Progenitor cell of endocrine pancreas (in vitro differentiated cells): ENCODE measurements at regions not wholly inside any gene's neighbourhood (a gene's known extent, or its start where the extent isn't known, plus 50 kb on each side); places are given as distances from the start of the nearest gene placed in this dataset.

Experiments
- DNase-seq: peaks from one replicate; pipeline ENCODE4 v3.0.0; 2021; ENCODE audit warnings: low spot score; ENCODE audit not compliant: unreplicated experiment
- H3K27ac Mint-ChIP-seq: 2 replicates; pipeline ENCODE4 v1.8.0; 2021; ENCODE audit warnings: mild to moderate bottlenecking, moderate library complexity, mixed read lengths
- H3K27me3 Mint-ChIP-seq: 2 replicates; pipeline ENCODE4 v1.8.0; 2021; ENCODE audit warnings: mixed read lengths
- H3K36me3 Mint-ChIP-seq: 2 replicates; pipeline ENCODE4 v1.8.0; 2022; ENCODE audit warnings: mixed read lengths; ENCODE audit not compliant: insufficient read depth
- H3K4me1 Mint-ChIP-seq: 2 replicates; pipeline ENCODE4 v1.8.0; 2021; ENCODE audit warnings: low read depth, mixed read lengths
- H3K4me3 Mint-ChIP-seq: 2 replicates; pipeline ENCODE4 v1.8.0; 2021; ENCODE audit warnings: low read depth, mild to moderate bottlenecking, moderate library complexity, mixed read lengths
- H3K9me3 Mint-ChIP-seq: 2 replicates; pipeline ENCODE4 v1.8.0; 2021; ENCODE audit warnings: low read depth, mixed read lengths
- CTCF ChIP-seq: fragments of 200-600 bp; sonication (generic); IDR thresholded peaks from one replicate; pipeline ENCODE4 v1.5.0; 2021; ENCODE audit warnings: antibody characterized with exemption, mild to moderate bottlenecking; ENCODE audit not compliant: unreplicated experiment

- no peaks in the 10 kb centered on the region for H3K36me3 Mint-ChIP-seq
- peaks cover 6% of the 10 kb centered on the region for H3K27me3 Mint-ChIP-seq
- no peaks in the 10 kb centered on the region for H3K4me1 Mint-ChIP-seq
- no peak for TF ChIP-seq CTCF
- DNase-seq, result no peak
- no peak overlapping the region for H3K27ac Mint-ChIP-seq
- H3K4me3 Mint-ChIP-seq, result no peak overlapping the region
- peaks cover 4% of the 10 kb centered on the region for H3K9me3 Mint-ChIP-seq
These were observed 58.9 kb downstream of the OR5AK2 start for GRCh38 chr11:57047610-57048009.

GRCh38 chr11:57049749-57050148 is 61.0 kb downstream of the OR5AK2 start:
- no peaks in the 10 kb centered on the region for H3K4me1 Mint-ChIP-seq
- no peak overlapping the region for H3K27ac Mint-ChIP-seq
- no peak for DNase-seq
- H3K4me3 Mint-ChIP-seq, result no peak overlapping the region
- peaks cover 4% of the 10 kb centered on the region for H3K9me3 Mint-ChIP-seq
- peaks cover 3% of the 10 kb centered on the region for H3K27me3 Mint-ChIP-seq
- no peaks in the 10 kb centered on the region for H3K36me3 Mint-ChIP-seq
- no peak for TF ChIP-seq CTCF

GRCh38 chr11:57054817-57055216 is 66.1 kb downstream of the OR5AK2 start:
- Mint-ChIP-seq H3K9me3 (no peaks in the 10 kb centered on the region), H3K27ac (no peak overlapping the region), H3K4me1 (no peaks in the 10 kb centered on the region), H3K4me3 (no peak overlapping the region), H3K27me3 (no peaks in the 10 kb centered on the region), H3K36me3 (no peaks in the 10 kb centered on the region)
- TF ChIP-seq CTCF, result no peak
- DNase-seq, result no peak

GRCh38 chr11:57055744-57056143 is 67.0 kb downstream of the OR5AK2 start:
- Mint-ChIP-seq H3K4me3 (no peak overlapping the region), H3K27ac (no peak overlapping the region), H3K4me1 (no peaks in the 10 kb centered on the region), H3K36me3 (no peaks in the 10 kb centered on the region), H3K27me3 (no peaks in the 10 kb centered on the region), H3K9me3 (peaks cover 6% of the 10 kb centered on the region)
- no peak for TF ChIP-seq CTCF
- DNase-seq, result no peak

GRCh38 chr11:57056735-57057134 is 68.0 kb downstream of the OR5AK2 start:
- no peak overlapping the region for H3K4me3 Mint-ChIP-seq

More at GRCh38 chr11:57056735-57057134, 68.0 kb downstream of the OR5AK2 start:
- DNase-seq, result no peak
- TF ChIP-seq CTCF, result no peak
- no peaks in the 10 kb centered on the region for H3K4me1 Mint-ChIP-seq
- no peaks in the 10 kb centered on the region for H3K27me3 Mint-ChIP-seq
- H3K27ac Mint-ChIP-seq, result no peak overlapping the region
- H3K36me3 Mint-ChIP-seq, result no peaks in the 10 kb centered on the region
- peaks cover 15% of the 10 kb centered on the region for H3K9me3 Mint-ChIP-seq
